ENCODE measurements at regions not wholly inside any gene's neighbourhood (a gene's known extent, or its start where the extent isn't known, plus 50 kb on each side); places are given as distances from the start of the nearest gene placed in this dataset.

DNA sequence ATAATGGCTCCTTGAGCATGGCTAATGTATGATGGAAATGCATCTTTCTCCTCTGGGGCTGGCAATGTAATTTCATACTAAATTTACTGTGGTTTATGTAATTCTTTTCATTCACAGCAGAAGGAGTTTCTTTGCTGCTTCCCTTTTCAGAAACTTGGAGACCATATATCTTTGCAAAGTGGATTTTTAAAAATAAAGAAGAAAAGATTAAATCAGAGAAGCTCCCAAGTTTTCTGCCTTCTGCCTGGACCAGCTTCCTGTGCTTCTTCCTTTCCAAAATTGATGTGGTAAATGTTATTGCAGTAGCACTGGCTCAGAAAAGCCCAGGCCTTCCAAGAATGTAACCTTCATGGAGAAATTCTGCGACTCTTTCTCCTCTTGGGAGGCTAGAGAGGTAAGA is 300.1 kb upstream of the NCAM1 start:
- TF ChIP-seq, protein P1, sequence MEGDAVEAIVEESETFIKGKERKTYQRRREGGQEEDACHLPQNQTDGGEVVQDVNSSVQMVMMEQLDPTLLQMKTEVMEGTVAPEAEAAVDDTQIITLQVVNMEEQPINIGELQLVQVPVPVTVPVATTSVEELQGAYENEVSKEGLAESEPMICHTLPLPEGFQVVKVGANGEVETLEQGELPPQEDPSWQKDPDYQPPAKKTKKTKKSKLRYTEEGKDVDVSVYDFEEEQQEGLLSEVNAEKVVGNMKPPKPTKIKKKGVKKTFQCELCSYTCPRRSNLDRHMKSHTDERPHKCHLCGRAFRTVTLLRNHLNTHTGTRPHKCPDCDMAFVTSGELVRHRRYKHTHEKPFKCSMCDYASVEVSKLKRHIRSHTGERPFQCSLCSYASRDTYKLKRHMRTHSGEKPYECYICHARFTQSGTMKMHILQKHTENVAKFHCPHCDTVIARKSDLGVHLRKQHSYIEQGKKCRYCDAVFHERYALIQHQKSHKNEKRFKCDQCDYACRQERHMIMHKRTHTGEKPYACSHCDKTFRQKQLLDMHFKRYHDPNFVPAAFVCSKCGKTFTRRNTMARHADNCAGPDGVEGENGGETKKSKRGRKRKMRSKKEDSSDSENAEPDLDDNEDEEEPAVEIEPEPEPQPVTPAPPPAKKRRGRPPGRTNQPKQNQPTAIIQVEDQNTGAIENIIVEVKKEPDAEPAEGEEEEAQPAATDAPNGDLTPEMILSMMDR (IDR thresholded peaks at IDR 0.05; ENCODE audit: low read depth, low read length, poor library complexity, severe bottlenecking) = no peak
- no peak for TF ChIP-seq EZH2phosphoT487 (IDR thresholded peaks at IDR 0.05; ENCODE audit: borderline replicate concordance, low read length)

Data from DOHH2 (cell line).